MM.1S (cell line): ENCODE measurements at regions not wholly inside any gene's neighbourhood (a gene's known extent, or its start where the extent isn't known, plus 50 kb on each side); places are given as distances from the start of the nearest gene placed in this dataset.
A peak's percentile ranks its signal among the peaks of the same experiment; 100 is the strongest.

ENCODE experiments used
- DNase-seq: peaks from one replicate; pipeline ENCODE4 v3.0.0-alpha.2; 2015
- H2AFZ ChIP-seq: fragments of 300-600 bp; sonication (generic); 2 replicates; pipeline ENCODE4 v1.6.0; 2016; ENCODE audit warnings: antibody characterized with exemption, low read length
- H3F3A ChIP-seq: fragments of 300-600 bp; sonication (generic); 2 replicates; pipeline ENCODE4 v1.6.1; 2016; ENCODE audit warnings: mild to moderate bottlenecking, antibody characterized with exemption, low read length, moderate library complexity, mixed read lengths; ENCODE audit not compliant: insufficient read depth
- H3K27ac ChIP-seq: fragments of 300-600 bp; sonication (generic); 2 replicates; pipeline ENCODE4 v1.5.1; 2016; ENCODE audit warnings: mild to moderate bottlenecking, low read length
- H3K27me3 ChIP-seq: fragments of 300-600 bp; sonication (generic); replicated peaks from 2 replicates; pipeline ENCODE4 v1.6.0; 2016; ENCODE audit warnings: low read length; ENCODE audit not compliant: insufficient read depth
- H3K36me3 ChIP-seq: fragments of 300-600 bp; sonication (generic); replicated peaks from 2 replicates; pipeline ENCODE4 v1.6.1; 2016; ENCODE audit warnings: mild to moderate bottlenecking, low read length, mixed read lengths; ENCODE audit not compliant: insufficient read depth
- H3K4me1 ChIP-seq: fragments of 300-600 bp; sonication (generic); 2 replicates; pipeline ENCODE4 v1.6.1; 2016; ENCODE audit warnings: low read length, mixed read lengths
- H3K4me2 ChIP-seq: fragments of 300-600 bp; sonication (generic); 2 replicates; pipeline ENCODE4 v1.6.0; 2016; ENCODE audit warnings: low read depth, low read length
- H3K4me3 ChIP-seq: fragments of 300-600 bp; sonication (generic); 2 replicates; pipeline ENCODE4 v1.5.1; 2016; ENCODE audit warnings: low read length, mixed read lengths
- H3K79me2 ChIP-seq: fragments of 300-600 bp; sonication (generic); 2 replicates; pipeline ENCODE4 v1.6.1; 2016; ENCODE audit warnings: mixed run types, low read length, mixed read lengths
- H3K9ac ChIP-seq: fragments of 300-600 bp; sonication (generic); 2 replicates; pipeline ENCODE4 v1.6.1; 2016; ENCODE audit warnings: low read length, mixed read lengths
- H3K9me2 ChIP-seq: fragments of 300-600 bp; sonication (generic); replicated peaks from 2 replicates; pipeline ENCODE4 v1.6.1; 2016; ENCODE audit warnings: mild to moderate bottlenecking, low read length, mixed read lengths; ENCODE audit not compliant: insufficient read depth
- H3K9me3 ChIP-seq: fragments of 300-600 bp; sonication (generic); replicated peaks from 2 replicates; pipeline ENCODE4 v1.6.1; 2016; ENCODE audit warnings: mild to moderate bottlenecking, low read length, mixed read lengths; ENCODE audit not compliant: insufficient read depth
- H4K20me1 ChIP-seq: fragments of 300-600 bp; sonication (generic); 2 replicates; pipeline ENCODE4 v1.6.1; 2016; ENCODE audit warnings: mild to moderate bottlenecking, low read length, moderate library complexity, mixed read lengths; ENCODE audit not compliant: insufficient read depth
- CTCF ChIP-seq: fragments of 300-600 bp; sonication (generic); IDR thresholded peaks from 2 replicates; pipeline ENCODE4 v1.5.1; 2016; ENCODE audit warnings: antibody characterized with exemption, low read length, mixed read lengths
- EZH2 ChIP-seq: fragments of 300-600 bp; sonication (generic); optimal IDR thresholded peaks from 2 replicates; pipeline ENCODE3; 2017; ENCODE audit warnings: low read depth, mild to moderate bottlenecking, antibody characterized with exemption, low read length, mixed read lengths
- EZH2phosphoT487 ChIP-seq: fragments of 300-600 bp; sonication (generic); IDR thresholded peaks from 2 replicates; pipeline ENCODE4 v1.6.1; 2018; ENCODE audit warnings: antibody characterized with exemption, low read length

GRCh38 chr6:48994811-48995210, 468.2 kb downstream of the MMUT start:
- Histone ChIP-seq H3K9ac (no peak overlapping the region), H3K27me3 (no peaks in the 10 kb centered on the region), H3F3A (no peaks in the 10 kb centered on the region), H3K4me1 (no peaks in the 10 kb centered on the region), H4K20me1 (no peaks in the 10 kb centered on the region), H3K4me2 (no peak overlapping the region), H3K4me3 (no peak overlapping the region), H3K9me3 (no peaks in the 10 kb centered on the region), H3K9me2 (no peaks in the 10 kb centered on the region), H3K27ac (no peak overlapping the region), H3K36me3 (no peaks in the 10 kb centered on the region), H2AFZ (no peak overlapping the region), H3K79me2 (no peaks in the 10 kb centered on the region)
- DNase-seq = no peak
- TF ChIP-seq EZH2 = no peak
- TF ChIP-seq CTCF = no peak
- TF ChIP-seq EZH2phosphoT487 = no peak

- H3K9me3 ChIP-seq = no peaks in the 10 kb centered on the region
- no peaks in the 10 kb centered on the region for H4K20me1 ChIP-seq
- no peak for TF ChIP-seq EZH2phosphoT487
- TF ChIP-seq EZH2 = no peak
- no peak for TF ChIP-seq CTCF
- H3K4me1 ChIP-seq = no peaks in the 10 kb centered on the region
- H3K79me2 ChIP-seq = no peaks in the 10 kb centered on the region
- H3K9me2 ChIP-seq = no peaks in the 10 kb centered on the region
- no peak overlapping the region for H3K27ac ChIP-seq
- peak overlapping the region; percentile 35; the same call in 1 of the 2 replicates for H3K4me2 ChIP-seq
- H3K27me3 ChIP-seq = no peaks in the 10 kb centered on the region
- H2AFZ ChIP-seq = no peak overlapping the region
- no peaks in the 10 kb centered on the region for H3K36me3 ChIP-seq
- DNase-seq = no peak
- H3F3A ChIP-seq = no peaks in the 10 kb centered on the region
- H3K9ac ChIP-seq = no peak overlapping the region
- H3K4me3 ChIP-seq = no peak overlapping the region
These were observed 472.3 kb downstream of the MMUT start for GRCh38 chr6:48990739-48991138.

- no peaks in the 10 kb centered on the region for H3K4me1 ChIP-seq
- H3K27me3 ChIP-seq = no peaks in the 10 kb centered on the region
- no peak overlapping the region for H3K4me2 ChIP-seq
- H2AFZ ChIP-seq = no peak overlapping the region
- H3K9me3 ChIP-seq = no peaks in the 10 kb centered on the region
- H3K27ac ChIP-seq = no peak overlapping the region
- no peak overlapping the region for H3K4me3 ChIP-seq
- H3K79me2 ChIP-seq = no peaks in the 10 kb centered on the region
- no peaks in the 10 kb centered on the region for H3F3A ChIP-seq
- peak; percentile 39 for DNase-seq
- no peaks in the 10 kb centered on the region for H4K20me1 ChIP-seq
- no peak for TF ChIP-seq EZH2phosphoT487
- no peak for TF ChIP-seq CTCF
- no peak for TF ChIP-seq EZH2
- H3K9ac ChIP-seq = no peak overlapping the region
- no peaks in the 10 kb centered on the region for H3K36me3 ChIP-seq
- H3K9me2 ChIP-seq = no peaks in the 10 kb centered on the region
These were observed 476.2 kb downstream of the MMUT start for GRCh38 chr6:48986845-48987244.

GRCh38 chr6:48986105-48986504, 476.9 kb downstream of the MMUT start:
- Histone ChIP-seq H3K4me2 (no peak overlapping the region), H3K27me3 (no peaks in the 10 kb centered on the region), H3K36me3 (no peaks in the 10 kb centered on the region), H2AFZ (no peak overlapping the region), H4K20me1 (no peaks in the 10 kb centered on the region), H3K4me1 (no peaks in the 10 kb centered on the region), H3K27ac (no peak overlapping the region), H3K9me3 (no peaks in the 10 kb centered on the region), H3K79me2 (no peaks in the 10 kb centered on the region), H3K4me3 (no peak overlapping the region), H3K9ac (no peak overlapping the region), H3F3A (no peaks in the 10 kb centered on the region), H3K9me2 (no peaks in the 10 kb centered on the region)
- TF ChIP-seq EZH2 = no peak
- no peak for TF ChIP-seq CTCF
- no peak for TF ChIP-seq EZH2phosphoT487
- no peak for DNase-seq
